ENCODE measurements at regions not wholly inside any gene's neighbourhood (a gene's known extent, or its start where the extent isn't known, plus 50 kb on each side); places are given as distances from the start of the nearest gene placed in this dataset.

GRCh38 chr9:2565676-2566340 lies 55.8 kb upstream of the VLDLR start:
- TF ChIP-seq POLR2A (IDR thresholded peaks at IDR 0.05; ENCODE audit: low read depth, low read length) = no peak
- no peak for TF ChIP-seq POLR2AphosphoS5 (IDR thresholded peaks at IDR 0.05; ENCODE audit: low read depth, low read length)
- no peak for TF ChIP-seq TAF1 (IDR thresholded peaks at IDR 0.05; ENCODE audit: borderline replicate concordance, low read depth, low read length)
